Brain microvascular endothelial cell (primary cell): ENCODE measurements at regions not wholly inside any gene's neighbourhood (a gene's known extent, or its start where the extent isn't known, plus 50 kb on each side); places are given as distances from the start of the nearest gene placed in this dataset.

ENCODE experiments used
- DNase-seq: peaks from one replicate; pipeline ENCODE4 v3.0.0-alpha.2; 2020
- H3K27ac ChIP-seq: fragments of 250-450 bp; sonication (Bioruptor Pico); 2 replicates; pipeline ENCODE4 v1.5.1; 2020; ENCODE audit warnings: mild to moderate bottlenecking, moderate library complexity
- H3K27me3 ChIP-seq: fragments of 250-450 bp; sonication (Bioruptor Pico); replicated peaks from 2 replicates; pipeline ENCODE4 v1.5.1; 2020; ENCODE audit warnings: mild to moderate bottlenecking
- H3K36me3 ChIP-seq: fragments of 250-450 bp; sonication (Bioruptor Pico); replicated peaks from 2 replicates; pipeline ENCODE4 v1.5.1; 2020; ENCODE audit warnings: mild to moderate bottlenecking
- H3K4me3 ChIP-seq: 2 replicates; pipeline ENCODE4 v1.5.1; 2011; ENCODE audit warnings: low read depth, mild to moderate bottlenecking, control low read depth, low read length, moderate library complexity
- CTCF ChIP-seq: IDR thresholded peaks from 2 replicates; pipeline ENCODE4 v1.5.1; 2011; ENCODE audit warnings: low read depth, mild to moderate bottlenecking, moderate library complexity, low read length, control low read depth, inconsistent platforms; ENCODE audit errors: missing control alignments
- in situ Hi-C: cut with HindIII; loops from 2 replicates; pipeline ENCODE4 v1.10.0; 2017; ENCODE audit warnings: low sequenced_read_pairs, low pct_ligation_motif_present

DNA sequence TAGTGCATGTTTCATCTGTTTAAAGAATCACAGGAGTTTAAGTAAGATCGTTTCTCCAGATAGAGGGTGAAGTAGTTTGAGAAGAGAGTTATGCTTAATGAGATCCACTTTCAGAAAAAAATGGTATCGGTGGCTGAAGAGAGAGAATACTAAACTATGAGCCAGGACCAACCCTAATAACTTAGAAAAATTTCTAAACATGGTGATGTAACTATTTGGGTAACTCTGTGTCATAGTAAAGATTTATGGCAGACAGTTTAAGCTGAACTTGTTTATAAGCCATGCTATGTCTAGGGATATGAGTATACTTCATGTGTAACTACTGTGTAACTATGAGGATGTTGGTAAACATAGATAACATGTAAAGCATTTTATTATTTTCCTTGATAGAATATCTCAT, 489.5 kb downstream of the KCNJ2 start:
- in situ Hi-C loops = no loop called here
- no peak overlapping the region for H3K4me3 ChIP-seq
- no peaks in the 10 kb centered on the region for H3K36me3 ChIP-seq
- DNase-seq = no peak
- no peak overlapping the region for H3K27ac ChIP-seq
- no peak for TF ChIP-seq CTCF
- H3K27me3 ChIP-seq = no peaks in the 10 kb centered on the region

DNA sequence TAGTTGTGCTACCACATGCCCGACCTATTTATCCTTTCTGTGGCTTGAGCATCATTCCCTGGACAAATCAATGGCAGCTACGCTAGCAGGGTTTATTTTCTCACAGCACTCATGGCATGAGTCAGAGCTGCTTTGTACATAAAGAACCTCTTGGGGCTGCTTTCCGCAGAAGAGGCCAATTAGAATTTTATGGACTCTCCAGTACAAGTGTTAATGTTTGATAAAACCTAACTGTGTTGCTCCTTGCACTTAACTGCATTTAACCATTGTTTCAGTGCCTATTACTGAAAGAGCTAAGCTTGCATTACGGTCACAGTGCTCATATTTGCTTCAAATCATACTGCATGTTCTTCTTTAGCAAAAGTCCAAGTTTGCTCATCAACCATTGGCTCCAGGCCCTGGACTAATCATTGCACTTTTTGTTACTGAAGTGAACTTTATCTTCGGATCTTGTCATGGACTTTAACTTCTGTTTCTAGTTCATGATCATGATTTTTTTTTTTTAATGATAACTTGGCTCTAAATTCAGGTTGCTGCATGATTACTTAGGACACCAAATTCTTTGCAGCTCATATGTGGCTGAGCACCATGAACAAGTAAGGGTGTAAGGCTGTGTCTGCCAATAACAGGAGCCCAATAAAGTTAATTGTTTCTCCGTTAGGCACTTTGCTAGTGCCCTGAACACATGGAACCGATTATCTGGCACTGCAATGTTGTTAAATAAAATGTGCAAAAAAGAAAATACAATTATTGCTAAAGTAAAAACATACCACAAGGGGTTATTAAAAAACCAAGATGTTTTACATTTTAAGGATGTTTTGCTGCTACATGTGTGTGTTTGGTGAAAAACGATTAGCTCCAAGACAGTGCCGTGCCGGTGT, 492.2 kb downstream of the KCNJ2 start:
- no peak overlapping the region for H3K27ac ChIP-seq
- TF ChIP-seq CTCF = no peak
- no peaks in the 10 kb centered on the region for H3K27me3 ChIP-seq
- no peak overlapping the region for H3K4me3 ChIP-seq
- DNase-seq = no peak
- in situ Hi-C loops = no loop called here
- no peaks in the 10 kb centered on the region for H3K36me3 ChIP-seq

DNA sequence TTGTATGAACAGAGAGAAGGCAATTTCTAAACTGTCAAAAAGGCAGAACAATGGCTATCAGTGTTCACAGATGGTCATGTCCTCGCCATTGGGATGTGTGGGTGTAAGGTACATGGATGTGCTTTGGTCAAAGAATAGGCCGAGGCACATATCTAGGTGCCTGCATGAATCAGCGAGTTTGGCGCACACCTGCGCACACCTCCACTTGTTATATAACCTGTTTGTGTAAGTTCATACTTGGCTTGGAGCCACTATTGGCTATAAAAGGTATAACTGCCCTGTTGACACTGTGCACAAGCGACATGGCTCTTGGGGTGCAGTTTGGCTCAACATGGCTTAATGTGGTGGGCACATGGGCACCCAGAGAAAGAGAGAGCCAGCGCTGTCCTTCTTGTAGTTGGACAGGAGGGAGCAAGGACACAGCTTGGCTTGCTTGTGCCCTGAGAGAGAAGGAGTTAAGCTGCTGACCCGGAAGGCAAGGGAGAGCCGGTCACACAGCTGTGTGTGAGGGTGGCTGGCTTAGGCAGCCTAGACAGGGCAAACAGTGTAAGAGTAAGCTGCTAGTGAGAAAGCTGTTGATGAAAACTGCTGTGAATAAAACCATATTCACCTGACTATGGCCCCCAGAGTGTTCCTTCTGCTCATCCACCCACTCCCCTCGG, 499.1 kb downstream of the KCNJ2 start:
- no peak overlapping the region for H3K4me3 ChIP-seq
- no peak for TF ChIP-seq CTCF
- H3K36me3 ChIP-seq = no peaks in the 10 kb centered on the region
- DNase-seq = no peak
- no peaks in the 10 kb centered on the region for H3K27me3 ChIP-seq
- no peak overlapping the region for H3K27ac ChIP-seq
- in situ Hi-C loops = no loop called here

GRCh38 chr17:70668938-70669778, 499.8 kb downstream of the KCNJ2 start:
- Histone ChIP-seq H3K27ac (no peak overlapping the region), H3K27me3 (no peaks in the 10 kb centered on the region), H3K4me3 (no peak overlapping the region), H3K36me3 (no peaks in the 10 kb centered on the region)
- in situ Hi-C loops = no loop called here
- no peak for DNase-seq
- TF ChIP-seq CTCF = no peak

GRCh38 chr17:70674061-70674460, 504.7 kb downstream of the KCNJ2 start:
- H3K27ac ChIP-seq = no peak overlapping the region
- no peaks in the 10 kb centered on the region for H3K36me3 ChIP-seq
- in situ Hi-C loops = no loop called here
- no peak overlapping the region for H3K4me3 ChIP-seq
- H3K27me3 ChIP-seq = no peaks in the 10 kb centered on the region
- TF ChIP-seq CTCF = no peak
- no peak for DNase-seq
